ENCODE measurements at regions not wholly inside any gene's neighbourhood (a gene's known extent, or its start where the extent isn't known, plus 50 kb on each side); places are given as distances from the start of the nearest gene placed in this dataset.

DNA sequence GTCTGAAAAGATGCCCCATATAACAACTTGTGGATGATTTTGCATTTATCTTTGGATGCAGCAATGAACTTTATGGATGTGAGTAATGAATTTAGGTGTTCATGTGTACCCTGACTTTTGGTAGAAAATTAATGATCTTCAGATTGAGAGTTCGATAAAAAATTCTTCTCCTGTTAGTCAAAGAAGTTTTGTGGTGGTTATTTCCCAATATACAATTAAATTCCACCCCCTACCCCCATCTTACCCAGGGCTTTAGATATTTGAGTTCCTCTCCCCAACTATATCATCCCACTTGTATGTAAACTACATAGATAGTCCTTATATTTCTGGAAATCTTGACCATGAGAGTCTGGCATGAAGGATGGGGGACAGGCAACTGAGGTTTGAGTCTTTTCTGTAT lies 126.1 kb upstream of the ALDH1A3 start:
- Histone ChIP-seq H3K27ac (ENCODE audit: low read depth in 2 of 2, low read length in 1 of 2) (no peak overlapping the region), H3K27me3 (ENCODE audit: insufficient read depth) (no peaks in the 10 kb centered on the region), H2AFZ (ENCODE audit: low read depth) (no peak overlapping the region), H3K36me3 (replicated peaks in 1 of 2; ENCODE audit: control insufficient read depth in 1 of 2, insufficient read depth in 2 of 2, low read length in 1 of 2) (no peaks in the 10 kb centered on the region), H3F3A (replicated peaks; ENCODE audit: insufficient read depth) (peaks cover 4% of the 10 kb centered on the region), H3K9me3 (peaks cover 11% of the 10 kb centered on the region; the same call in 1 of the 2 replicates), H4K20me1 (ENCODE audit: insufficient read depth) (no peaks in the 10 kb centered on the region), H3K9ac (no peak overlapping the region), H3K9me2 (no peaks in the 10 kb centered on the region), H3K4me3 (ENCODE audit: low read depth in 2 of 2, low read length in 1 of 2) (no peak overlapping the region), H3K4me2 (no peak overlapping the region), H3K79me2 (ENCODE audit: insufficient read depth) (no peaks in the 10 kb centered on the region), H3K4me1 (ENCODE audit: control insufficient read depth in 1 of 2, insufficient read depth in 2 of 2, low read depth in 1 of 2, low read length in 1 of 2) (peaks cover 0 to 3% of the 10 kb centered on the region in 2 experiments; a peak in 1 of 4 replicates)
- no peak for DNase-seq
- TF ChIP-seq, protein P1, sequence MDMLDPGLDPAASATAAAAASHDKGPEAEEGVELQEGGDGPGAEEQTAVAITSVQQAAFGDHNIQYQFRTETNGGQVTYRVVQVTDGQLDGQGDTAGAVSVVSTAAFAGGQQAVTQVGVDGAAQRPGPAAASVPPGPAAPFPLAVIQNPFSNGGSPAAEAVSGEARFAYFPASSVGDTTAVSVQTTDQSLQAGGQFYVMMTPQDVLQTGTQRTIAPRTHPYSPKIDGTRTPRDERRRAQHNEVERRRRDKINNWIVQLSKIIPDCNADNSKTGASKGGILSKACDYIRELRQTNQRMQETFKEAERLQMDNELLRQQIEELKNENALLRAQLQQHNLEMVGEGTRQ (IDR thresholded peaks at IDR 0.05; ENCODE audit: borderline replicate concordance, low read depth, low read length) = no peak
- no peak for TF ChIP-seq SIN3A (IDR thresholded peaks at IDR 0.05; ENCODE audit: borderline replicate concordance, low read depth, low read length)
- TF ChIP-seq EP300 (IDR thresholded peaks at IDR 0.05; ENCODE audit: borderline replicate concordance in 1 of 2, low read depth in 1 of 2, low read length in 1 of 2) = no peak
- TF ChIP-seq, protein P2, sequence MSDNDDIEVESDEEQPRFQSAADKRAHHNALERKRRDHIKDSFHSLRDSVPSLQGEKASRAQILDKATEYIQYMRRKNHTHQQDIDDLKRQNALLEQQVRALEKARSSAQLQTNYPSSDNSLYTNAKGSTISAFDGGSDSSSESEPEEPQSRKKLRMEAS (IDR thresholded peaks at IDR 0.05; ENCODE audit: low read depth) = no peak
- no peak for TF ChIP-seq RXRA (IDR thresholded peaks at IDR 0.05; ENCODE audit: borderline replicate concordance, low read depth)
- TF ChIP-seq, protein P3, sequence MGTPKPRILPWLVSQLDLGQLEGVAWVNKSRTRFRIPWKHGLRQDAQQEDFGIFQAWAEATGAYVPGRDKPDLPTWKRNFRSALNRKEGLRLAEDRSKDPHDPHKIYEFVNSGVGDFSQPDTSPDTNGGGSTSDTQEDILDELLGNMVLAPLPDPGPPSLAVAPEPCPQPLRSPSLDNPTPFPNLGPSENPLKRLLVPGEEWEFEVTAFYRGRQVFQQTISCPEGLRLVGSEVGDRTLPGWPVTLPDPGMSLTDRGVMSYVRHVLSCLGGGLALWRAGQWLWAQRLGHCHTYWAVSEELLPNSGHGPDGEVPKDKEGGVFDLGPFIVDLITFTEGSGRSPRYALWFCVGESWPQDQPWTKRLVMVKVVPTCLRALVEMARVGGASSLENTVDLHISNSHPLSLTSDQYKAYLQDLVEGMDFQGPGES (IDR thresholded peaks at IDR 0.05; ENCODE audit: low read depth, low read length) = no peak
- no peak for TF ChIP-seq MEF2A (IDR thresholded peaks at IDR 0.05; ENCODE audit: borderline replicate concordance, low read depth)
- no peak for TF ChIP-seq NFIC (IDR thresholded peaks at IDR 0.05; ENCODE audit: borderline replicate concordance)
- TF ChIP-seq GATA2 (CRISPR knock-in tag; IDR thresholded peaks at IDR 0.05) = no peak
- TF ChIP-seq TEAD4 (IDR thresholded peaks at IDR 0.05; ENCODE audit: borderline replicate concordance, insufficient read depth) = no peak
- TF ChIP-seq FOSL2 (IDR thresholded peaks at IDR 0.05; ENCODE audit: borderline replicate concordance, low read depth) = no peak
- WGBS (ENCODE audit: low lambda C conversion rate) = 43% methylated on average over 1 of the region's 1 CpG
- ChIA-PET POLR2A (no interaction called here), CTCF (interaction anchor here (1.2 to 2.0 kb wide), 2 partner anchors 15 to 119 kb away, joined by 3 to 6 read pairs; no protein-coding TSS in a partner anchor)

DNA sequence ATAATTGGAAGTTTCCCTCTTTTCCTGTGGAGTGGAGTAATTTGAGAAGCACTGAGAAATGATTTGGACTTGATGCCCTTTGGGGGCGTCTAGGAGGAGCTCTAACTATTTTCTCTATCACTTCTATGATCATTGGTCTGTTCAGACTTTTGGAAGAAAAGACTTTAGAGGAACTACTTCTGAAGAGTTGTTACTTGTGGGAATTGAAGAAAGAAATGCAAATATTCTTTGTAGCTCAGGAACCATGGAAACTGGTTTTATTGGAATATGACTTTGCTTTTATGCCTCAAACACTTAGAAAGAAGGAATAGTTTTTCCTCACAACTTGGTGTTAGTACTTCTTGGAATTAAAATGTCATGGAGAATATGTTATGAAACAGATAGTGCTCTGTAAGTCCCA lies 122.0 kb upstream of the ALDH1A3 start:
- WGBS (ENCODE audit: low lambda C conversion rate) = 69% methylated on average over 1 of the region's 1 CpG
- no peaks in the 10 kb centered on the region for H3K9me2 ChIP-seq
- DNase-seq = no peak
- H3F3A ChIP-seq (replicated peaks; ENCODE audit: insufficient read depth) = peaks cover 4% of the 10 kb centered on the region
- no peaks in the 10 kb centered on the region for H3K27me3 ChIP-seq (ENCODE audit: insufficient read depth)
- POLR2A ChIA-PET = no interaction called here
- no peak overlapping the region for H3K4me2 ChIP-seq
- H3K9me3 ChIP-seq = peaks cover 8% of the 10 kb centered on the region; the same call in 1 of the 2 replicates
- no peak overlapping the region for H3K9ac ChIP-seq
- no peaks in the 10 kb centered on the region for H3K36me3 ChIP-seq (replicated peaks in 1 of 2; ENCODE audit: control insufficient read depth in 1 of 2, insufficient read depth in 2 of 2, low read length in 1 of 2)
- H2AFZ ChIP-seq (ENCODE audit: low read depth) = no peak overlapping the region
- no peak overlapping the region for H3K27ac ChIP-seq (ENCODE audit: low read depth in 2 of 2, low read length in 1 of 2)
- H3K4me3 ChIP-seq (ENCODE audit: low read depth in 2 of 2, low read length in 1 of 2) = no peak overlapping the region
- H3K79me2 ChIP-seq (ENCODE audit: insufficient read depth) = no peaks in the 10 kb centered on the region
- peaks cover 3 to 26% of the 10 kb centered on the region in 2 experiments; a peak in 2 of 4 replicates for H3K4me1 ChIP-seq (ENCODE audit: control insufficient read depth in 1 of 2, insufficient read depth in 2 of 2, low read depth in 1 of 2, low read length in 1 of 2)
- CTCF ChIA-PET = interaction anchor here (1.2 to 2.5 kb wide), 3 partner anchors 86 to 250 kb away, joined by 3 to 11 read pairs (median 5); no protein-coding TSS in a partner anchor
- H4K20me1 ChIP-seq (ENCODE audit: insufficient read depth) = no peaks in the 10 kb centered on the region
- no peak for TF ChIP-seq SIN3A (IDR thresholded peaks at IDR 0.05; ENCODE audit: borderline replicate concordance, low read depth, low read length)
- TF ChIP-seq NFIC (IDR thresholded peaks at IDR 0.05; ENCODE audit: borderline replicate concordance) = no peak
- TF ChIP-seq FOXJ3 (CRISPR knock-in tag; IDR thresholded peaks at IDR 0.05) = no peak
- TF ChIP-seq NRF1 (IDR thresholded peaks at IDR 0.05; ENCODE audit: low read depth, low read length) = no peak
- TF ChIP-seq FOSL2 (IDR thresholded peaks at IDR 0.05; ENCODE audit: borderline replicate concordance, low read depth) = no peak
- TF ChIP-seq GABPA (IDR thresholded peaks at IDR 0.05; ENCODE audit: low read depth) = no peak
- no peak for TF ChIP-seq RXRA (IDR thresholded peaks at IDR 0.05; ENCODE audit: borderline replicate concordance, low read depth)
- no peak for TF ChIP-seq EZH2phosphoT487 (IDR thresholded peaks at IDR 0.05; ENCODE audit: borderline replicate concordance, low read depth)
- no peak for TF ChIP-seq FOXM1 (IDR thresholded peaks at IDR 0.05; ENCODE audit: low read depth)
- TF ChIP-seq, protein P2 (IDR thresholded peaks at IDR 0.05; ENCODE audit: low read depth) = no peak
- TF ChIP-seq ELF1 (IDR thresholded peaks at IDR 0.05) = no peak
- TF ChIP-seq, protein P4, sequence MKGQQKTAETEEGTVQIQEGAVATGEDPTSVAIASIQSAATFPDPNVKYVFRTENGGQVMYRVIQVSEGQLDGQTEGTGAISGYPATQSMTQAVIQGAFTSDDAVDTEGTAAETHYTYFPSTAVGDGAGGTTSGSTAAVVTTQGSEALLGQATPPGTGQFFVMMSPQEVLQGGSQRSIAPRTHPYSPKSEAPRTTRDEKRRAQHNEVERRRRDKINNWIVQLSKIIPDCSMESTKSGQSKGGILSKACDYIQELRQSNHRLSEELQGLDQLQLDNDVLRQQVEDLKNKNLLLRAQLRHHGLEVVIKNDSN (IDR thresholded peaks at IDR 0.05; ENCODE audit: borderline replicate concordance, low read depth) = no peak
- TF ChIP-seq TEAD4 (IDR thresholded peaks at IDR 0.05; ENCODE audit: borderline replicate concordance, insufficient read depth) = no peak
- no peak for TF ChIP-seq CHD2 (IDR thresholded peaks at IDR 0.05; ENCODE audit: low read length, partially characterized antibody)
- TF ChIP-seq, protein P5, sequence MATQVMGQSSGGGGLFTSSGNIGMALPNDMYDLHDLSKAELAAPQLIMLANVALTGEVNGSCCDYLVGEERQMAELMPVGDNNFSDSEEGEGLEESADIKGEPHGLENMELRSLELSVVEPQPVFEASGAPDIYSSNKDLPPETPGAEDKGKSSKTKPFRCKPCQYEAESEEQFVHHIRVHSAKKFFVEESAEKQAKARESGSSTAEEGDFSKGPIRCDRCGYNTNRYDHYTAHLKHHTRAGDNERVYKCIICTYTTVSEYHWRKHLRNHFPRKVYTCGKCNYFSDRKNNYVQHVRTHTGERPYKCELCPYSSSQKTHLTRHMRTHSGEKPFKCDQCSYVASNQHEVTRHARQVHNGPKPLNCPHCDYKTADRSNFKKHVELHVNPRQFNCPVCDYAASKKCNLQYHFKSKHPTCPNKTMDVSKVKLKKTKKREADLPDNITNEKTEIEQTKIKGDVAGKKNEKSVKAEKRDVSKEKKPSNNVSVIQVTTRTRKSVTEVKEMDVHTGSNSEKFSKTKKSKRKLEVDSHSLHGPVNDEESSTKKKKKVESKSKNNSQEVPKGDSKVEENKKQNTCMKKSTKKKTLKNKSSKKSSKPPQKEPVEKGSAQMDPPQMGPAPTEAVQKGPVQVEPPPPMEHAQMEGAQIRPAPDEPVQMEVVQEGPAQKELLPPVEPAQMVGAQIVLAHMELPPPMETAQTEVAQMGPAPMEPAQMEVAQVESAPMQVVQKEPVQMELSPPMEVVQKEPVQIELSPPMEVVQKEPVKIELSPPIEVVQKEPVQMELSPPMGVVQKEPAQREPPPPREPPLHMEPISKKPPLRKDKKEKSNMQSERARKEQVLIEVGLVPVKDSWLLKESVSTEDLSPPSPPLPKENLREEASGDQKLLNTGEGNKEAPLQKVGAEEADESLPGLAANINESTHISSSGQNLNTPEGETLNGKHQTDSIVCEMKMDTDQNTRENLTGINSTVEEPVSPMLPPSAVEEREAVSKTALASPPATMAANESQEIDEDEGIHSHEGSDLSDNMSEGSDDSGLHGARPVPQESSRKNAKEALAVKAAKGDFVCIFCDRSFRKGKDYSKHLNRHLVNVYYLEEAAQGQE (IDR thresholded peaks at IDR 0.05; ENCODE audit: low read depth, low read length) = no peak
